ENCODE measurements at regions not wholly inside any gene's neighbourhood (a gene's known extent, or its start where the extent isn't known, plus 50 kb on each side); places are given as distances from the start of the nearest gene placed in this dataset.

DNA sequence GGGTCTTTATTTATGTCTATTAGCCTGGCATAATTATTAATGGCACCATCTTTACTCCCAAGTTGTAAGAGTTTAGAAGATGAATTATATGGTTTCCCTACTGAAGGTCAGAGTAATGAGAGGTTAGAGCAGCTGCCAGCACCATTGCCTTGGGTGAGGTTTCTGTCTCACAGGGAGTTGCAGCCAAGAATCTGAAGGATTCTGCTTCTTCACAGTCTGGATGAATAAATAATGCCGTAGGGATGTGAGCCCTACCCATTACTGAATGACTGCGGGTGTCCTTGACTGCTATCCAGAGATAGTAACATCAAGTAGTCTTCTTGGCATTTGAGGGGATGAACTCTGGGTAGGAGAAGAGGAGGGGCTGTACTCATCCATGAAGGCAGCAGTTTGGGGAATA lies 52.8 kb upstream of the SMIM36 start:
- TF ChIP-seq, protein P1, sequence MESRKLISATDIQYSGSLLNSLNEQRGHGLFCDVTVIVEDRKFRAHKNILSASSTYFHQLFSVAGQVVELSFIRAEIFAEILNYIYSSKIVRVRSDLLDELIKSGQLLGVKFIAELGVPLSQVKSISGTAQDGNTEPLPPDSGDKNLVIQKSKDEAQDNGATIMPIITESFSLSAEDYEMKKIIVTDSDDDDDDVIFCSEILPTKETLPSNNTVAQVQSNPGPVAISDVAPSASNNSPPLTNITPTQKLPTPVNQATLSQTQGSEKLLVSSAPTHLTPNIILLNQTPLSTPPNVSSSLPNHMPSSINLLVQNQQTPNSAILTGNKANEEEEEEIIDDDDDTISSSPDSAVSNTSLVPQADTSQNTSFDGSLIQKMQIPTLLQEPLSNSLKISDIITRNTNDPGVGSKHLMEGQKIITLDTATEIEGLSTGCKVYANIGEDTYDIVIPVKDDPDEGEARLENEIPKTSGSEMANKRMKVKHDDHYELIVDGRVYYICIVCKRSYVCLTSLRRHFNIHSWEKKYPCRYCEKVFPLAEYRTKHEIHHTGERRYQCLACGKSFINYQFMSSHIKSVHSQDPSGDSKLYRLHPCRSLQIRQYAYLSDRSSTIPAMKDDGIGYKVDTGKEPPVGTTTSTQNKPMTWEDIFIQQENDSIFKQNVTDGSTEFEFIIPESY (IDR thresholded peaks at IDR 0.05): no peak
- TF ChIP-seq RXRA (IDR thresholded peaks at IDR 0.05) (no peak), EGR1 (IDR thresholded peaks at IDR 0.05; ENCODE audit: low read depth in 2 of 2) (no peak), HNF4A (conservative IDR thresholded peaks at IDR 0.05) (no peak), NR2F2 (IDR thresholded peaks at IDR 0.05) (no peak), GABPA (IDR thresholded peaks at IDR 0.05 in 1 of 2, conservative IDR thresholded peaks at IDR 0.05 in 1 of 2) (no peak), TAF1 (conservative IDR thresholded peaks at IDR 0.05) (no peak), YY1 (IDR thresholded peaks at IDR 0.05) (no peak), HNF4G (IDR thresholded peaks at IDR 0.05) (no peak), JUND (IDR thresholded peaks at IDR 0.05) (no peak), RAD21 (IDR thresholded peaks at IDR 0.05) (no peak)
- TF ChIP-seq, protein P2, sequence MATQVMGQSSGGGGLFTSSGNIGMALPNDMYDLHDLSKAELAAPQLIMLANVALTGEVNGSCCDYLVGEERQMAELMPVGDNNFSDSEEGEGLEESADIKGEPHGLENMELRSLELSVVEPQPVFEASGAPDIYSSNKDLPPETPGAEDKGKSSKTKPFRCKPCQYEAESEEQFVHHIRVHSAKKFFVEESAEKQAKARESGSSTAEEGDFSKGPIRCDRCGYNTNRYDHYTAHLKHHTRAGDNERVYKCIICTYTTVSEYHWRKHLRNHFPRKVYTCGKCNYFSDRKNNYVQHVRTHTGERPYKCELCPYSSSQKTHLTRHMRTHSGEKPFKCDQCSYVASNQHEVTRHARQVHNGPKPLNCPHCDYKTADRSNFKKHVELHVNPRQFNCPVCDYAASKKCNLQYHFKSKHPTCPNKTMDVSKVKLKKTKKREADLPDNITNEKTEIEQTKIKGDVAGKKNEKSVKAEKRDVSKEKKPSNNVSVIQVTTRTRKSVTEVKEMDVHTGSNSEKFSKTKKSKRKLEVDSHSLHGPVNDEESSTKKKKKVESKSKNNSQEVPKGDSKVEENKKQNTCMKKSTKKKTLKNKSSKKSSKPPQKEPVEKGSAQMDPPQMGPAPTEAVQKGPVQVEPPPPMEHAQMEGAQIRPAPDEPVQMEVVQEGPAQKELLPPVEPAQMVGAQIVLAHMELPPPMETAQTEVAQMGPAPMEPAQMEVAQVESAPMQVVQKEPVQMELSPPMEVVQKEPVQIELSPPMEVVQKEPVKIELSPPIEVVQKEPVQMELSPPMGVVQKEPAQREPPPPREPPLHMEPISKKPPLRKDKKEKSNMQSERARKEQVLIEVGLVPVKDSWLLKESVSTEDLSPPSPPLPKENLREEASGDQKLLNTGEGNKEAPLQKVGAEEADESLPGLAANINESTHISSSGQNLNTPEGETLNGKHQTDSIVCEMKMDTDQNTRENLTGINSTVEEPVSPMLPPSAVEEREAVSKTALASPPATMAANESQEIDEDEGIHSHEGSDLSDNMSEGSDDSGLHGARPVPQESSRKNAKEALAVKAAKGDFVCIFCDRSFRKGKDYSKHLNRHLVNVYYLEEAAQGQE (IDR thresholded peaks at IDR 0.05): no peak
- TF ChIP-seq, protein P3, sequence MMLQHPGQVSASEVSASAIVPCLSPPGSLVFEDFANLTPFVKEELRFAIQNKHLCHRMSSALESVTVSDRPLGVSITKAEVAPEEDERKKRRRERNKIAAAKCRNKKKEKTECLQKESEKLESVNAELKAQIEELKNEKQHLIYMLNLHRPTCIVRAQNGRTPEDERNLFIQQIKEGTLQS (IDR thresholded peaks at IDR 0.05): no peak
- Histone ChIP-seq H3K9me3 (ENCODE audit: control insufficient read depth in 4 of 4, low read length in 3 of 4) (no peaks in the 10 kb centered on the region), H3K27me3 (ENCODE audit: control insufficient read depth in 4 of 4, insufficient read depth in 4 of 4, low read length in 3 of 4) (no peaks in the 10 kb centered on the region), H3K4me1 (ENCODE audit: control insufficient read depth in 4 of 4, insufficient read depth in 4 of 4, low read length in 3 of 4) (peaks cover 2 to 13% (median 4%) of the 10 kb centered on the region in 4 donors), H3K9ac (ENCODE audit: low read depth in 1 of 2, low read length in 2 of 2) (no peak overlapping the region), H3K4me3 (ENCODE audit: low read depth in 1 of 3, low read length in 3 of 3) (no peak overlapping the region), H3K27ac (ENCODE audit: low read depth in 1 of 2, low read length in 2 of 2) (no peak overlapping the region), H3K36me3 (ENCODE audit: control insufficient read depth in 4 of 4, insufficient read depth in 3 of 4, low read depth in 1 of 4, low read length in 3 of 4) (no peaks in the 10 kb centered on the region)
- WGBS: 88% methylated on average over 2 of the region's 2 CpGs
- DNase-seq (ENCODE audit: low spot score): no peak

DNA sequence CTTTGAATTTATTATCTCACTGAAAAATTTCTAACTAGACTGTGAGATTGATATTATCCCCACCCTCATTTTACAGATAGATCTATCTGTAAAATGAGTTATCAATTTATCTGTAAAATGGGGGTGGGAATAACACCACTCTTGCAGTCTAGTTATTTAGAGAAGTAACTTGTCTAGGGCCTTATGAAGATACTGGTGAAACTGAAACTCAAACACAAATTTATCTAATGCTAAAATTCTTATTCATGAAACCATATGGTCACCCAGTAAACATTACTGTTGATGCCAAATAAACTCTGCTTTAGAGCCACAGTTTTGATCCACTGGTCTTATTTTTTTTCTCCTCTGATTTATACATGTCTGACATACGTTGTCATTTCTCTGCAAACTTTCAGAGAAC lies 52.1 kb upstream of the SMIM36 start:
- no peak for DNase-seq (ENCODE audit: low spot score)
- 85% methylated on average over 1 of the region's 1 CpG for WGBS
- Histone ChIP-seq H3K9ac (ENCODE audit: low read depth in 1 of 2, low read length in 2 of 2) (no peak overlapping the region), H3K27me3 (ENCODE audit: control insufficient read depth in 4 of 4, insufficient read depth in 4 of 4, low read length in 3 of 4) (no peaks in the 10 kb centered on the region), H3K4me1 (ENCODE audit: control insufficient read depth in 4 of 4, insufficient read depth in 4 of 4, low read length in 3 of 4) (peaks cover 2 to 13% (median 4%) of the 10 kb centered on the region in 4 donors), H3K27ac (ENCODE audit: low read depth in 1 of 2, low read length in 2 of 2) (no peak overlapping the region), H3K4me3 (ENCODE audit: low read depth in 1 of 3, low read length in 3 of 3) (no peak overlapping the region), H3K36me3 (ENCODE audit: control insufficient read depth in 4 of 4, insufficient read depth in 3 of 4, low read depth in 1 of 4, low read length in 3 of 4) (no peaks in the 10 kb centered on the region), H3K9me3 (ENCODE audit: control insufficient read depth in 4 of 4, low read length in 3 of 4) (no peaks in the 10 kb centered on the region)
- TF ChIP-seq, protein P3 (IDR thresholded peaks at IDR 0.05): no peak
- TF ChIP-seq GABPA (IDR thresholded peaks at IDR 0.05 in 1 of 2, conservative IDR thresholded peaks at IDR 0.05 in 1 of 2) (no peak), HNF4A (conservative IDR thresholded peaks at IDR 0.05) (no peak), TAF1 (conservative IDR thresholded peaks at IDR 0.05) (no peak), JUND (IDR thresholded peaks at IDR 0.05) (no peak), FOXA1 (IDR thresholded peaks at IDR 0.05) (no peak), NR2F2 (IDR thresholded peaks at IDR 0.05) (no peak), HNF4G (IDR thresholded peaks at IDR 0.05) (no peak), YY1 (IDR thresholded peaks at IDR 0.05) (no peak), EGR1 (IDR thresholded peaks at IDR 0.05; ENCODE audit: low read depth in 2 of 2) (no peak), RAD21 (IDR thresholded peaks at IDR 0.05) (no peak), SP1 (IDR thresholded peaks at IDR 0.05) (no peak), RXRA (IDR thresholded peaks at IDR 0.05) (no peak)
- TF ChIP-seq, protein P1 (IDR thresholded peaks at IDR 0.05): no peak
- TF ChIP-seq, protein P4, sequence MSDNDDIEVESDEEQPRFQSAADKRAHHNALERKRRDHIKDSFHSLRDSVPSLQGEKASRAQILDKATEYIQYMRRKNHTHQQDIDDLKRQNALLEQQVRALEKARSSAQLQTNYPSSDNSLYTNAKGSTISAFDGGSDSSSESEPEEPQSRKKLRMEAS (IDR thresholded peaks at IDR 0.05): no peak
- TF ChIP-seq, protein P2 (IDR thresholded peaks at IDR 0.05): no peak
- TF ChIP-seq, protein P5, sequence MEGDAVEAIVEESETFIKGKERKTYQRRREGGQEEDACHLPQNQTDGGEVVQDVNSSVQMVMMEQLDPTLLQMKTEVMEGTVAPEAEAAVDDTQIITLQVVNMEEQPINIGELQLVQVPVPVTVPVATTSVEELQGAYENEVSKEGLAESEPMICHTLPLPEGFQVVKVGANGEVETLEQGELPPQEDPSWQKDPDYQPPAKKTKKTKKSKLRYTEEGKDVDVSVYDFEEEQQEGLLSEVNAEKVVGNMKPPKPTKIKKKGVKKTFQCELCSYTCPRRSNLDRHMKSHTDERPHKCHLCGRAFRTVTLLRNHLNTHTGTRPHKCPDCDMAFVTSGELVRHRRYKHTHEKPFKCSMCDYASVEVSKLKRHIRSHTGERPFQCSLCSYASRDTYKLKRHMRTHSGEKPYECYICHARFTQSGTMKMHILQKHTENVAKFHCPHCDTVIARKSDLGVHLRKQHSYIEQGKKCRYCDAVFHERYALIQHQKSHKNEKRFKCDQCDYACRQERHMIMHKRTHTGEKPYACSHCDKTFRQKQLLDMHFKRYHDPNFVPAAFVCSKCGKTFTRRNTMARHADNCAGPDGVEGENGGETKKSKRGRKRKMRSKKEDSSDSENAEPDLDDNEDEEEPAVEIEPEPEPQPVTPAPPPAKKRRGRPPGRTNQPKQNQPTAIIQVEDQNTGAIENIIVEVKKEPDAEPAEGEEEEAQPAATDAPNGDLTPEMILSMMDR (IDR thresholded peaks at IDR 0.05; ENCODE audit: low read depth, low read length, missing input control): no peak

All from liver (tissue), 8 donors.